ENCODE measurements at regions not wholly inside any gene's neighbourhood (a gene's known extent, or its start where the extent isn't known, plus 50 kb on each side); places are given as distances from the start of the nearest gene placed in this dataset.
"Not testable (repeated sequence)": the region's sequence is repeated elsewhere in the genome, so short reads cannot be mapped to it uniquely, and the experiment has no call there.

DNA sequence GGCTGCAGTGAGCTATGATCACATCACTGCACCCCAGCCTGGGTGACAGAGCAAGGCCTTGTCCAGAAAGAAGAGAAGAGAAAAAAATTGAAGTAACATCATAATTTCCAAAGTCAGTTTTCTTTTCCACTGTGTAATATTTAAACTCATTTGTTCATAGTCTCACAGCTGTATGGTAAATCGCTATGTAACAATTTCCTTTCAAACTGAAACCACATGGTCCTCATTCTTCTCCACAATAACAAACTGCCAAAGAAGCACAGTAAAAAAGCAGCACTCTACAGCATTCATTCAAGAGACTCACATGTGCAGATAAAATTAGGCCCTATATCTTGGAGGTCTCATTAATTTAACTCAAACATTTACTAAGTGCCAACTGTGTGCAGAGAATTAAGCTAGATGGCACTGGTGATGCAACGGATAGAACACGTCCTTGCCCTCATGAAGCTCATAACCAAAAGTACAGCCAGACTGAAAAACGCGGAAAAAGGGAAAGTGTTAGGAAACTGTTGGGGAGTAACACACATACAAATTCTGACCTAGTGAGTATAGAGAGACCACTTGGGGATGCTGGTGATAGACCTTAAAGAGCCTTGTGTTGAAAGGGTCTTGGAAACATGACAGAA is 174.0 kb upstream of the KCTD7 start:
- peak; percentile 28 for DNase-seq (ENCODE audit: low read depth)
- TF ChIP-seq MYC (IDR thresholded peaks at IDR 0.05; ENCODE audit: low read depth, low read length), result no peak
- TF ChIP-seq, protein P1, sequence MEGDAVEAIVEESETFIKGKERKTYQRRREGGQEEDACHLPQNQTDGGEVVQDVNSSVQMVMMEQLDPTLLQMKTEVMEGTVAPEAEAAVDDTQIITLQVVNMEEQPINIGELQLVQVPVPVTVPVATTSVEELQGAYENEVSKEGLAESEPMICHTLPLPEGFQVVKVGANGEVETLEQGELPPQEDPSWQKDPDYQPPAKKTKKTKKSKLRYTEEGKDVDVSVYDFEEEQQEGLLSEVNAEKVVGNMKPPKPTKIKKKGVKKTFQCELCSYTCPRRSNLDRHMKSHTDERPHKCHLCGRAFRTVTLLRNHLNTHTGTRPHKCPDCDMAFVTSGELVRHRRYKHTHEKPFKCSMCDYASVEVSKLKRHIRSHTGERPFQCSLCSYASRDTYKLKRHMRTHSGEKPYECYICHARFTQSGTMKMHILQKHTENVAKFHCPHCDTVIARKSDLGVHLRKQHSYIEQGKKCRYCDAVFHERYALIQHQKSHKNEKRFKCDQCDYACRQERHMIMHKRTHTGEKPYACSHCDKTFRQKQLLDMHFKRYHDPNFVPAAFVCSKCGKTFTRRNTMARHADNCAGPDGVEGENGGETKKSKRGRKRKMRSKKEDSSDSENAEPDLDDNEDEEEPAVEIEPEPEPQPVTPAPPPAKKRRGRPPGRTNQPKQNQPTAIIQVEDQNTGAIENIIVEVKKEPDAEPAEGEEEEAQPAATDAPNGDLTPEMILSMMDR (IDR thresholded peaks at IDR 0.05; ENCODE audit: low read depth, low read length), result no peak
- TF ChIP-seq, protein P2, sequence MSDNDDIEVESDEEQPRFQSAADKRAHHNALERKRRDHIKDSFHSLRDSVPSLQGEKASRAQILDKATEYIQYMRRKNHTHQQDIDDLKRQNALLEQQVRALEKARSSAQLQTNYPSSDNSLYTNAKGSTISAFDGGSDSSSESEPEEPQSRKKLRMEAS (IDR thresholded peaks at IDR 0.05; ENCODE audit: low read depth, low read length), result no peak
- TF ChIP-seq POLR2A (IDR thresholded peaks at IDR 0.05; ENCODE audit: extremely low read depth, insufficient read length), result no peak
- H3K4me3 ChIP-seq (ENCODE audit: low read depth, low read length), result no peak overlapping the region

GRCh38 chr7:66455432-66455831 is 173.2 kb upstream of the KCTD7 start:
- not testable (repeated sequence) for DNase-seq (ENCODE audit: low read depth); H3K4me3 ChIP-seq (ENCODE audit: low read depth, low read length)

GRCh38 chr7:66456431-66456830 is 172.2 kb upstream of the KCTD7 start:
- H3K4me3 ChIP-seq (ENCODE audit: low read depth, low read length); DNase-seq (ENCODE audit: low read depth): not testable (repeated sequence)

DNA sequence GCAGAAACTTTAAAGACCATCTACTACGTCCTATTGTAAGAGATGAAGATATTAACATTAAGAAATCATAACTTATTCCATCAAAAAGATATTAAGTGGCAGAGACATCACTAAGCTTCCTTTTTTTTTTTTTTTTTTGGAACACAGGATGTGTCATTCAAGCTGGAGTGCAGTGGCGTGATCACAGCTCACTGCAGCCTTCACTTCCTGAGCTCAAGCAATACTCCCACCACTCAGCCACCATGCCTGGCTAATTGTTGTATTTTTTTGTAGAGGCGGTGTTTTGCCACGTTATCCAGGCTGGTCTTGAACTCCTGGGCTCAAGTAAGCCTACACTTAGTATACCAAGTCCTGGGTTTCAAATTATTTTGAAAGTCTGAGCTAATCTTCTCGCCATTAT is 169.7 kb upstream of the KCTD7 start:
- DNase-seq (ENCODE audit: low read depth), result peak; percentile 69
- not testable (repeated sequence) for H3K4me3 ChIP-seq (ENCODE audit: low read depth, low read length)

DNA sequence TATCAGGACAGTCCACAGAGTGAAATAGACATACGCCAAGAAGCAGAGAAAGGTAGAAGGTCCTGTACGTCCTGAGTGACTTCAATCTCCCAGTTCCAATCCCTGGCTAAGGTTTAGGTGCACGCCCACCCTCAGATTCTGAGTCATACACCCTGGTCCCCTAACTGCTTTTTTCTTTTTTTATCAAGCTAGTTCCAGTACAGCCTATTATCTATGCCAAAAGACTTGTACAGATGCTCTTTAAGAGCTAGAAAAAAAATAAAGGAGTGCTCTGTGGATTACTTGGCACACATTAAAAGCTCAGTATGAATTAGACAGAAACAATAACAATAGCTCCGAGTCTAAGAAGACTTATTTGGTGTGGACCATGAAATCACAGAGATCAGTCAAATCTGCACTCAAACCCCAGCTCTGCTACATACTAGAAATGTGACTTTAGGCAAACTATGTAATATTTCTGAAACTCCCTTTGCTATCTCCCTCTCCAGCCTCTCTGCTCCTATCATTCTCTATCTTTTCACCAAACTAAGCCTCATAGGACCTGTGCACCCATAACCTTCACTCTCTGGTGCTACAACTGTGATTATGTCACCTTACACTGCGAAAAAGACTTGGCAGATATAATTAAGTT is 168.8 kb upstream of the KCTD7 start:
- not testable (repeated sequence) for H3K4me3 ChIP-seq (ENCODE audit: low read depth, low read length)
- DNase-seq (ENCODE audit: low read depth), result peak; percentile 33

DNA sequence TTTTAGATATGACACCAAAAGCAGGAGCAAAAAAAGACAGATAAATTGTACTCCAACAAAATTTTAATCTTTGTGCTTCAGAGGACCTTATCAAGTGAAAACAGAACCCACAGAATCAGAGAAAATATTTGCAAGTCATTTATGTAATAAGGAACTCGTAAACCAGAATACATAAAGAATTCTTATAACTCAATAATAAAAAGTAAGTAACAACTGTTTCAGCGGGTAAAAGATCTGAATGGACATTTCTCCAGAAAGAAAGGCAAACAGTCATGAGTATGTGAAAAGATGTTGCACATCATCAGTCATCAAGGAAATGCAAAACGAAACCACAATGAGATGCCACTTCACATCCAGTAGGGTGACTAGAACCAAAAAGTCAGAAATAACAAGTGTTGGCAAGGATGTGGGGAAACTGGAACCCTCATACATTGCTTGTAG is 167.7 kb upstream of the KCTD7 start:
- H3K4me3 ChIP-seq (ENCODE audit: low read depth, low read length), result no peak overlapping the region
- peak; percentile 22 for DNase-seq (ENCODE audit: low read depth)
- no peak for TF ChIP-seq MYC (IDR thresholded peaks at IDR 0.05; ENCODE audit: low read depth, low read length)
- TF ChIP-seq POLR2A (IDR thresholded peaks at IDR 0.05; ENCODE audit: extremely low read depth, insufficient read length), result no peak
- TF ChIP-seq, protein P1 (IDR thresholded peaks at IDR 0.05; ENCODE audit: low read depth, low read length), result no peak
- TF ChIP-seq, protein P2 (IDR thresholded peaks at IDR 0.05; ENCODE audit: low read depth, low read length), result no peak

GRCh38 chr7:66461397-66461796 is 167.3 kb upstream of the KCTD7 start:
- not testable (repeated sequence) for H3K4me3 ChIP-seq (ENCODE audit: low read depth, low read length); DNase-seq (ENCODE audit: low read depth)

- not testable (repeated sequence) for DNase-seq (ENCODE audit: low read depth); H3K4me3 ChIP-seq (ENCODE audit: low read depth, low read length)
These were observed 165.8 kb upstream of the KCTD7 start for GRCh38 chr7:66462831-66463230.

DNA sequence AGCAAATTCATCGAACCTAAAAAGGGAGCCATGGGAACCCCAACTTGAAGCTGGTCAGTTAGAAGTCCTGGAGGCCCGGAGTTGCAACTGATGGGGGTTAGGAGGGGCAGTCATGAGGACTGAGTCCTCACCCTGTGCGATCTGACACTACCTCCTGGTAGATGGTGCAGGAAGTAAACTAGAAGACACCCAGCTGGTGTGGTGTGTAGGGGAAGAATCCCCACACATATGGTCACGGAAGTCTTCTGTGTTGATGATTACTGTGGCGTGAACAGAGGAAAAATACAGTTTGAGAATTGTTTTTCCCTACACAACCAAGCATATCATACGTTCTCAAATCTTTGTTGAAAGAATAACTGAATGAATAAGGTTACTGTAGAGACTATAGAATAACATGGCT is 164.6 kb upstream of the KCTD7 start:
- TF ChIP-seq MYC (IDR thresholded peaks at IDR 0.05; ENCODE audit: low read depth, low read length) (no peak), POLR2A (IDR thresholded peaks at IDR 0.05; ENCODE audit: extremely low read depth, insufficient read length) (no peak)
- TF ChIP-seq, protein P2 (IDR thresholded peaks at IDR 0.05; ENCODE audit: low read depth, low read length), result no peak
- TF ChIP-seq, protein P1 (IDR thresholded peaks at IDR 0.05; ENCODE audit: low read depth, low read length), result no peak
- DNase-seq (ENCODE audit: low read depth), result no peak
- no peak overlapping the region for H3K4me3 ChIP-seq (ENCODE audit: low read depth, low read length)
